ENCODE measurements at regions not wholly inside any gene's neighbourhood (a gene's known extent, or its start where the extent isn't known, plus 50 kb on each side); places are given as distances from the start of the nearest gene placed in this dataset.

- no peak for TF ChIP-seq POLR2AphosphoS5 (IDR thresholded peaks at IDR 0.05; ENCODE audit: insufficient read depth in 1 of 2, low read depth in 1 of 2)
- no peak for TF ChIP-seq POLR2A (IDR thresholded peaks at IDR 0.05)
- TF ChIP-seq, protein P1, sequence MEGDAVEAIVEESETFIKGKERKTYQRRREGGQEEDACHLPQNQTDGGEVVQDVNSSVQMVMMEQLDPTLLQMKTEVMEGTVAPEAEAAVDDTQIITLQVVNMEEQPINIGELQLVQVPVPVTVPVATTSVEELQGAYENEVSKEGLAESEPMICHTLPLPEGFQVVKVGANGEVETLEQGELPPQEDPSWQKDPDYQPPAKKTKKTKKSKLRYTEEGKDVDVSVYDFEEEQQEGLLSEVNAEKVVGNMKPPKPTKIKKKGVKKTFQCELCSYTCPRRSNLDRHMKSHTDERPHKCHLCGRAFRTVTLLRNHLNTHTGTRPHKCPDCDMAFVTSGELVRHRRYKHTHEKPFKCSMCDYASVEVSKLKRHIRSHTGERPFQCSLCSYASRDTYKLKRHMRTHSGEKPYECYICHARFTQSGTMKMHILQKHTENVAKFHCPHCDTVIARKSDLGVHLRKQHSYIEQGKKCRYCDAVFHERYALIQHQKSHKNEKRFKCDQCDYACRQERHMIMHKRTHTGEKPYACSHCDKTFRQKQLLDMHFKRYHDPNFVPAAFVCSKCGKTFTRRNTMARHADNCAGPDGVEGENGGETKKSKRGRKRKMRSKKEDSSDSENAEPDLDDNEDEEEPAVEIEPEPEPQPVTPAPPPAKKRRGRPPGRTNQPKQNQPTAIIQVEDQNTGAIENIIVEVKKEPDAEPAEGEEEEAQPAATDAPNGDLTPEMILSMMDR (IDR thresholded peaks at IDR 0.05) = no peak
Observed at GRCh38 chr1:87568005-87568404, 239.3 kb downstream of the LMO4 start.
